Neural progenitor cell (in vitro differentiated cells): ENCODE measurements at regions not wholly inside any gene's neighbourhood (a gene's known extent, or its start where the extent isn't known, plus 50 kb on each side); places are given as distances from the start of the nearest gene placed in this dataset.

Experiments
- CTCF ChIP-seq: fragments of 200-600 bp; sonication (generic); IDR thresholded peaks from 2 replicates; pipeline ENCODE4 v1.5.1; 2017; ENCODE audit warnings: antibody characterized with exemption, mild to moderate bottlenecking
- EZH2 ChIP-seq: fragments of 200-600 bp; sonication (generic); IDR thresholded peaks from 2 replicates; pipeline ENCODE4 v1.6.1; 2017; ENCODE audit warnings: antibody characterized with exemption, mild to moderate bottlenecking, moderate library complexity

GRCh38 chr5:176152191-176152929 is 85.9 kb upstream of the SIMC1 start:
- TF ChIP-seq EZH2 = no peak
- no peak for TF ChIP-seq CTCF
